Liver (tissue), 8 donors: ENCODE measurements at regions not wholly inside any gene's neighbourhood (a gene's known extent, or its start where the extent isn't known, plus 50 kb on each side); places are given as distances from the start of the nearest gene placed in this dataset.

Experiments
- DNase-seq: peaks from one replicate; pipeline ENCODE4 v3.0.0-alpha.2; 2017; ENCODE audit warnings: low spot score
- H3K27ac ChIP-seq, 2 donors: one replicate each; pipeline ENCODE4 v1.7.0; 2013; ENCODE audit warnings: inconsistent platforms in 2 of 2, low read length in 2 of 2, control low read depth in 1 of 2, low read depth in 1 of 2, mild to moderate bottlenecking in 1 of 2
- H3K27me3 ChIP-seq, 4 donors: one replicate each; pipeline versions ENCODE4 v1.6.1 to v1.7.0; 2013; ENCODE audit warnings: low read length in 3 of 4, inconsistent platforms in 1 of 4, mild to moderate bottlenecking in 1 of 4, moderate library complexity in 1 of 4; ENCODE audit not compliant: control insufficient read depth in 4 of 4, insufficient read depth in 4 of 4
- H3K36me3 ChIP-seq, 4 donors: one replicate each; pipeline versions ENCODE4 v1.6.1 to v1.7.0; 2013; ENCODE audit warnings: low read length in 3 of 4, mild to moderate bottlenecking in 3 of 4, low read depth in 1 of 4, moderate library complexity in 1 of 4; ENCODE audit not compliant: control insufficient read depth in 4 of 4, insufficient read depth in 3 of 4
- H3K4me1 ChIP-seq, 4 donors: one replicate each; pipeline versions ENCODE4 v1.6.1 to v1.7.0; 2013; ENCODE audit warnings: low read length in 3 of 4, mild to moderate bottlenecking in 3 of 4, moderate library complexity in 1 of 4; ENCODE audit not compliant: control insufficient read depth in 4 of 4, insufficient read depth in 4 of 4
- H3K4me3 ChIP-seq, 3 donors: one replicate each; pipeline versions ENCODE4 v1.6.1 to v1.7.0; 2013; ENCODE audit warnings: low read length in 3 of 3, control low read depth in 1 of 3, low read depth in 1 of 3, mild to moderate bottlenecking in 1 of 3
- H3K9ac ChIP-seq, 2 donors: one replicate each; pipeline ENCODE4 v1.7.0; 2013; ENCODE audit warnings: low read length in 2 of 2, mild to moderate bottlenecking in 2 of 2, moderate library complexity in 2 of 2, control low read depth in 1 of 2, low read depth in 1 of 2
- H3K9me3 ChIP-seq, 4 donors: one replicate each; pipeline versions ENCODE4 v1.6.1 to v1.7.0; 2013; ENCODE audit warnings: low read length in 3 of 4; ENCODE audit not compliant: control insufficient read depth in 4 of 4
- CTCF ChIP-seq: fragments of 150-350 bp; IDR thresholded peaks from 2 replicates; pipeline ENCODE4 v1.5.1; 2017; ENCODE audit warnings: improper control_type of control experiment, low read depth, low read length; ENCODE audit not compliant: missing input control
- EGR1 ChIP-seq, 2 donors: IDR thresholded peaks; 2 replicates each; pipeline ENCODE4 v1.6.1; 2016 to 2018; ENCODE audit warnings: antibody characterized with exemption in 2 of 2, low read depth in 2 of 2
- FOXA1 ChIP-seq: IDR thresholded peaks from 2 replicates; pipeline ENCODE4 v1.6.1; 2016; ENCODE audit warnings: antibody characterized with exemption
- GABPA ChIP-seq, 2 donors: IDR thresholded peaks in 1 of 2; conservative IDR thresholded peaks in 1 of 2; 2 replicates each; pipeline ENCODE4 v1.6.1; 2016; ENCODE audit warnings: antibody characterized with exemption in 2 of 2, mild to moderate bottlenecking in 1 of 2, moderate library complexity in 1 of 2
- HNF4A ChIP-seq, 2 donors: conservative IDR thresholded peaks; 2 replicates each; pipeline ENCODE4 v1.6.1; 2016; ENCODE audit warnings: antibody characterized with exemption in 2 of 2, mild to moderate bottlenecking in 2 of 2
- NR2F2 ChIP-seq: IDR thresholded peaks from 2 replicates; pipeline ENCODE4 v1.6.1; 2016; ENCODE audit warnings: antibody characterized with exemption
- RAD21 ChIP-seq, 2 donors: IDR thresholded peaks; 2 replicates each; pipeline ENCODE4 v1.6.1; 2016; ENCODE audit warnings: antibody characterized with exemption in 2 of 2, mild to moderate bottlenecking in 2 of 2
- REST ChIP-seq: IDR thresholded peaks from 2 replicates; pipeline ENCODE4 v1.6.1; 2016; ENCODE audit warnings: antibody characterized with exemption, mild to moderate bottlenecking
- TAF1 ChIP-seq: conservative IDR thresholded peaks from 2 replicates; pipeline ENCODE4 v1.6.1; 2016; ENCODE audit warnings: antibody characterized with exemption, mild to moderate bottlenecking
- YY1 ChIP-seq: IDR thresholded peaks from 2 replicates; pipeline ENCODE4 v1.6.1; 2016; ENCODE audit warnings: antibody characterized with exemption, mild to moderate bottlenecking
- ZBTB33 ChIP-seq: IDR thresholded peaks from 2 replicates; pipeline ENCODE4 v1.6.1; 2016; ENCODE audit warnings: antibody characterized with exemption
- WGBS: extraction: QIAGEN DNeasy Blood & Tissue Kit; methylation state at CpG from one replicate; pipeline ENCODE4 v1.1.7; 2013; 5-methylcytosine and 5-hydroxymethylcytosine counted together
- TF ChIP-seq, protein P1 (sequence below): IDR thresholded peaks from 2 replicates; pipeline ENCODE4 v1.6.1; 2016; ENCODE audit warnings: antibody characterized with exemption
- TF ChIP-seq, protein P2 (sequence below): IDR thresholded peaks from 2 replicates; pipeline ENCODE4 v1.6.1; 2016; ENCODE audit warnings: antibody characterized with exemption
- donor health status: healthy.
- donor health status: healthy.
- donor health status: healthy.
- donor health status: healthy.
- donor health status: healthy.

- no peak overlapping the region for H3K4me3 ChIP-seq
- TF ChIP-seq HNF4A (conservative IDR thresholded peaks at IDR 0.05), result peak in 1 of 2 donors; percentile 46
- TF ChIP-seq, protein P1, sequence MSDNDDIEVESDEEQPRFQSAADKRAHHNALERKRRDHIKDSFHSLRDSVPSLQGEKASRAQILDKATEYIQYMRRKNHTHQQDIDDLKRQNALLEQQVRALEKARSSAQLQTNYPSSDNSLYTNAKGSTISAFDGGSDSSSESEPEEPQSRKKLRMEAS, result no peak
- no peak for TF ChIP-seq NR2F2
- TF ChIP-seq YY1, result no peak
- DNase-seq, result no peak
- WGBS, result 68% methylated on average over 1 of the region's 1 CpG
- H3K27me3 ChIP-seq, result no peaks in the 10 kb centered on the region
- no peaks in the 10 kb centered on the region for H3K36me3 ChIP-seq
- no peak overlapping the region for H3K9ac ChIP-seq
- H3K9me3 ChIP-seq, result no peaks in the 10 kb centered on the region
- no peaks in the 10 kb centered on the region for H3K4me1 ChIP-seq
- no peak overlapping the region for H3K27ac ChIP-seq
Measured at GRCh38 chr2:185645529-185645928, 93.1 kb upstream of the FSIP2 start.

DNA sequence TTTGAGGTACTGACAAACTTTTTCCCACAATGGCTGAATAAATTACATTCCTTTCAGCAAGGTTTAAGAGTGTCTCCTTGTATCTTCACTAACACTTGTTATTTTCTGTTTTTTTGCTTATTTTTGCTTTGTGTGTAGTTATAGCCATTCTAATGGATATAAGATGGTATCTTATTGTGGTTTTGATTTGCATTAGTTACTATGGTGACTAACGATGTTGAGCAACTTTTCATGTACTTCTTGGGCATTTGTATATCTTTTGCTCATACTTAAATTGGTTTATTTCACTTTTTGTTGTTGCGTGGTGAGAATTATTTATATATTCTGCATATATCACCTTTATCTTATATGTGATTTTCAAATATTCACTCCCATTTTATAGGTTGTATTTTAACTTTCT lies 79.9 kb upstream of the FSIP2 start:
- no peaks in the 10 kb centered on the region for H3K27me3 ChIP-seq
- no peak for DNase-seq
- TF ChIP-seq CTCF, result no peak
- TF ChIP-seq EGR1 (IDR thresholded peaks at IDR 0.05; ENCODE audit: low read depth in 2 of 2), result no peak
- TF ChIP-seq TAF1, result no peak
- TF ChIP-seq, protein P2, sequence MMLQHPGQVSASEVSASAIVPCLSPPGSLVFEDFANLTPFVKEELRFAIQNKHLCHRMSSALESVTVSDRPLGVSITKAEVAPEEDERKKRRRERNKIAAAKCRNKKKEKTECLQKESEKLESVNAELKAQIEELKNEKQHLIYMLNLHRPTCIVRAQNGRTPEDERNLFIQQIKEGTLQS, result no peak
- no peak for TF ChIP-seq GABPA (IDR thresholded peaks at IDR 0.05 in 1 of 2, conservative IDR thresholded peaks at IDR 0.05 in 1 of 2)
- no peak for TF ChIP-seq FOXA1
- TF ChIP-seq NR2F2, result no peak
- TF ChIP-seq RAD21 (IDR thresholded peaks at IDR 0.05), result no peak
- TF ChIP-seq REST, result no peak
- no peak for TF ChIP-seq ZBTB33
- no peaks in the 10 kb centered on the region for H3K9me3 ChIP-seq
- WGBS, result 75% methylated on average over 2 of the region's 2 CpGs
- no peaks in the 10 kb centered on the region for H3K4me1 ChIP-seq
- no peak overlapping the region for H3K27ac ChIP-seq
- no peak overlapping the region for H3K4me3 ChIP-seq
- H3K36me3 ChIP-seq, result no peaks in the 10 kb centered on the region
- H3K9ac ChIP-seq, result no peak overlapping the region
